ENCODE measurements at regions not wholly inside any gene's neighbourhood (a gene's known extent, or its start where the extent isn't known, plus 50 kb on each side); places are given as distances from the start of the nearest gene placed in this dataset.
"Not testable (repeated sequence)": the region's sequence is repeated elsewhere in the genome, so short reads cannot be mapped to it uniquely, and the experiment has no call there.

- FAIRE-seq; DNase-seq (ENCODE audit: low spot score in 2 of 2): not testable (repeated sequence)
Measured at GRCh38 chr2:87542599-87543174, 205.2 kb upstream of the PLGLB2 start.

- not testable (repeated sequence) for DNase-seq (ENCODE audit: low spot score in 2 of 2); FAIRE-seq
Measured at GRCh38 chr2:87543797-87544196, 204.1 kb upstream of the PLGLB2 start.

GRCh38 chr2:87547106-87547505, 200.8 kb upstream of the PLGLB2 start:
- not testable (repeated sequence) for DNase-seq (ENCODE audit: low spot score in 2 of 2); FAIRE-seq

- DNase-seq (ENCODE audit: low spot score in 2 of 2); FAIRE-seq: not testable (repeated sequence)
Measured at GRCh38 chr2:87547966-87548365, 199.9 kb upstream of the PLGLB2 start.

- FAIRE-seq; DNase-seq (ENCODE audit: low spot score in 2 of 2): not testable (repeated sequence)
Measured at GRCh38 chr2:87548681-87549536, 199.0 kb upstream of the PLGLB2 start.

GRCh38 chr2:87549561-87550202, 198.2 kb upstream of the PLGLB2 start:
- FAIRE-seq; DNase-seq (ENCODE audit: low spot score in 2 of 2): not testable (repeated sequence)

GRCh38 chr2:87554678-87555077, 193.2 kb upstream of the PLGLB2 start:
- FAIRE-seq = not testable (repeated sequence)

GRCh38 chr2:87555082-87555481, 192.8 kb upstream of the PLGLB2 start:
- not testable (repeated sequence) for FAIRE-seq; DNase-seq (ENCODE audit: low spot score in 2 of 2)

More at GRCh38 chr2:87554678-87555077, 193.2 kb upstream of the PLGLB2 start:
- DNase-seq (ENCODE audit: low spot score in 2 of 2) = not testable (repeated sequence)

- FAIRE-seq; DNase-seq (ENCODE audit: low spot score in 2 of 2): not testable (repeated sequence)
Measured at GRCh38 chr2:87559001-87559400, 188.9 kb upstream of the PLGLB2 start.

- DNase-seq (ENCODE audit: low spot score in 2 of 2); FAIRE-seq: not testable (repeated sequence)
Measured at GRCh38 chr2:87559735-87560134, 188.2 kb upstream of the PLGLB2 start.

- not testable (repeated sequence) for FAIRE-seq; DNase-seq (ENCODE audit: low spot score in 2 of 2)
Measured at GRCh38 chr2:87565116-87565515, 182.8 kb upstream of the PLGLB2 start.

GRCh38 chr2:87566531-87566930, 181.4 kb upstream of the PLGLB2 start:
- not testable (repeated sequence) for DNase-seq (ENCODE audit: low spot score in 2 of 2); FAIRE-seq

- not testable (repeated sequence) for FAIRE-seq
Measured at GRCh38 chr2:87567093-87567492, 180.8 kb upstream of the PLGLB2 start.

GRCh38 chr2:87567912-87568311, 180.0 kb upstream of the PLGLB2 start:
- FAIRE-seq = not testable (repeated sequence)

More at GRCh38 chr2:87567093-87567492, 180.8 kb upstream of the PLGLB2 start:
- DNase-seq (ENCODE audit: low spot score in 2 of 2) = not testable (repeated sequence)

GRCh38 chr2:87568554-87569278, 179.2 kb upstream of the PLGLB2 start:
- not testable (repeated sequence) for FAIRE-seq; DNase-seq (ENCODE audit: low spot score in 2 of 2)

More at GRCh38 chr2:87567912-87568311, 180.0 kb upstream of the PLGLB2 start:
- DNase-seq (ENCODE audit: low spot score in 2 of 2) = not testable (repeated sequence)

GRCh38 chr2:87569689-87570397, 178.0 kb upstream of the PLGLB2 start:
- FAIRE-seq = not testable (repeated sequence)

GRCh38 chr2:87571889-87572465, 175.9 kb upstream of the PLGLB2 start:
- DNase-seq (ENCODE audit: low spot score in 2 of 2); FAIRE-seq: not testable (repeated sequence)

More at GRCh38 chr2:87569689-87570397, 178.0 kb upstream of the PLGLB2 start:
- DNase-seq (ENCODE audit: low spot score in 2 of 2) = not testable (repeated sequence)

- not testable (repeated sequence) for FAIRE-seq; DNase-seq (ENCODE audit: low spot score in 2 of 2)
Measured at GRCh38 chr2:87572906-87573305, 175.0 kb upstream of the PLGLB2 start.

All from frontal cortex (tissue), 3 donors.